Glutamatergic neuron (in vitro differentiated cells): ENCODE measurements at regions not wholly inside any gene's neighbourhood (a gene's known extent, or its start where the extent isn't known, plus 50 kb on each side); places are given as distances from the start of the nearest gene placed in this dataset.

Source experiments
- DNase-seq: peaks from one replicate; pipeline ENCODE4 v3.0.0; 2022
- H3K27ac Mint-ChIP-seq: one replicate; pipeline ENCODE4 v1.8.0; 2020; ENCODE audit warnings: mild to moderate bottlenecking, mixed read lengths, inconsistent platforms; ENCODE audit not compliant: unreplicated experiment
- H3K27me3 Mint-ChIP-seq: one replicate; pipeline ENCODE4 v1.8.0; 2020; ENCODE audit warnings: mild to moderate bottlenecking, moderate library complexity, mixed read lengths, inconsistent platforms; ENCODE audit not compliant: unreplicated experiment
- H3K36me3 Mint-ChIP-seq: one replicate; pipeline ENCODE4 v1.8.0; 2020; ENCODE audit warnings: mild to moderate bottlenecking, mixed read lengths, inconsistent platforms; ENCODE audit not compliant: unreplicated experiment
- H3K4me1 Mint-ChIP-seq: one replicate; pipeline ENCODE4 v1.8.0; 2020; ENCODE audit warnings: mild to moderate bottlenecking, low read depth, mixed read lengths, inconsistent platforms; ENCODE audit not compliant: unreplicated experiment
- H3K4me3 Mint-ChIP-seq: one replicate; pipeline ENCODE4 v1.8.0; 2020; ENCODE audit warnings: mild to moderate bottlenecking, mixed read lengths, inconsistent platforms; ENCODE audit not compliant: unreplicated experiment
- H3K9me3 Mint-ChIP-seq: one replicate; pipeline ENCODE4 v1.8.0; 2020; ENCODE audit warnings: mild to moderate bottlenecking, moderate library complexity, mixed read lengths, inconsistent platforms; ENCODE audit not compliant: unreplicated experiment
- CTCF ChIP-seq: fragments of 200-600 bp; sonication (generic); IDR thresholded peaks from one replicate; pipeline ENCODE4 v1.5.0; 2021; ENCODE audit not compliant: partially characterized antibody, unreplicated experiment

DNA sequence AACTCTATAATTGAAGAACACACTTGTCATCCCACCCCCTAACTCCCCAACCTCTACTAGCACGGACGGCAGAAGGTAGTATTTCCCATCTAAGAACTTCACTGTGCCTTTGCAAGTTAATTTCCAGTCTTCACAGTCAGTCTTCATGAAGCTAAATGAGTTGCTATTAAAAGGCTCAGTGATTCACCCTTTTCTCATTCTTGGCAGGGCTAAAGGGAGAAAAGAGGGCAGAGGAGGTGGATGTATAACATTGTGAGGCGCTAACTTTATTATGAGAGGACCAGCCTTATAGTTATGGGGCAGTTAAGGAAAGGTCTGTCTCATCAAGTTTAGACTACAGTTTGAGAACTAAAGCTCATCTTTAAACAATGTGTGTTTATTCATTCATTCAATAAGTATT is 161.0 kb upstream of the S100G start:
- Mint-ChIP-seq H3K27ac (no peak overlapping the region), H3K4me1 (no peaks in the 10 kb centered on the region), H3K9me3 (no peaks in the 10 kb centered on the region), H3K4me3 (no peak overlapping the region), H3K36me3 (no peaks in the 10 kb centered on the region), H3K27me3 (no peaks in the 10 kb centered on the region)
- no peak for DNase-seq
- no peak for TF ChIP-seq CTCF

DNA sequence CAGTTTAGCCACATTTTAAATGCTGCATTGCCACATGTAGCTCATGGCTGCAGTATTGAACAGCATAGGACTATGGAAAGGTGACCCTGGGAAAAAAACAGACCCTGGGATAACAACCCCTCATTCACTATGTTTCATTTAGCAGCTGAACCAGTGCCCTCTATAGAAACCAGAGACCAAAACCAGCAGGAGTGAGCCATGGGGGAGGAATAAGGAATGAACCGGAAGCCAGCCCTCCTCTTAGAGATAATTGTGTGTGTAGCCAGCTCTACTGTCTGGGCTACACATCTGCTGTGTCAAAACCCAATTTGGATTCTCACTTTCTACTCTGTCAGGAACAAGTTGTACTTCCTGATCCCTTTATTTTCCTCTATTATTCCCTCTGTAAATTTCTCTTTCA is 158.5 kb upstream of the S100G start:
- no peaks in the 10 kb centered on the region for H3K27me3 Mint-ChIP-seq
- no peaks in the 10 kb centered on the region for H3K9me3 Mint-ChIP-seq
- H3K36me3 Mint-ChIP-seq = no peaks in the 10 kb centered on the region
- no peak for TF ChIP-seq CTCF
- H3K27ac Mint-ChIP-seq = no peak overlapping the region
- no peak for DNase-seq
- H3K4me1 Mint-ChIP-seq = no peaks in the 10 kb centered on the region
- H3K4me3 Mint-ChIP-seq = no peak overlapping the region

GRCh38 chrX:16496175-16496574 is 153.8 kb upstream of the S100G start:
- no peaks in the 10 kb centered on the region for H3K4me1 Mint-ChIP-seq
- no peak overlapping the region for H3K4me3 Mint-ChIP-seq
- no peaks in the 10 kb centered on the region for H3K9me3 Mint-ChIP-seq
- H3K27me3 Mint-ChIP-seq = no peaks in the 10 kb centered on the region
- no peak for DNase-seq
- no peaks in the 10 kb centered on the region for H3K36me3 Mint-ChIP-seq
- TF ChIP-seq CTCF = no peak
- H3K27ac Mint-ChIP-seq = no peak overlapping the region

DNA sequence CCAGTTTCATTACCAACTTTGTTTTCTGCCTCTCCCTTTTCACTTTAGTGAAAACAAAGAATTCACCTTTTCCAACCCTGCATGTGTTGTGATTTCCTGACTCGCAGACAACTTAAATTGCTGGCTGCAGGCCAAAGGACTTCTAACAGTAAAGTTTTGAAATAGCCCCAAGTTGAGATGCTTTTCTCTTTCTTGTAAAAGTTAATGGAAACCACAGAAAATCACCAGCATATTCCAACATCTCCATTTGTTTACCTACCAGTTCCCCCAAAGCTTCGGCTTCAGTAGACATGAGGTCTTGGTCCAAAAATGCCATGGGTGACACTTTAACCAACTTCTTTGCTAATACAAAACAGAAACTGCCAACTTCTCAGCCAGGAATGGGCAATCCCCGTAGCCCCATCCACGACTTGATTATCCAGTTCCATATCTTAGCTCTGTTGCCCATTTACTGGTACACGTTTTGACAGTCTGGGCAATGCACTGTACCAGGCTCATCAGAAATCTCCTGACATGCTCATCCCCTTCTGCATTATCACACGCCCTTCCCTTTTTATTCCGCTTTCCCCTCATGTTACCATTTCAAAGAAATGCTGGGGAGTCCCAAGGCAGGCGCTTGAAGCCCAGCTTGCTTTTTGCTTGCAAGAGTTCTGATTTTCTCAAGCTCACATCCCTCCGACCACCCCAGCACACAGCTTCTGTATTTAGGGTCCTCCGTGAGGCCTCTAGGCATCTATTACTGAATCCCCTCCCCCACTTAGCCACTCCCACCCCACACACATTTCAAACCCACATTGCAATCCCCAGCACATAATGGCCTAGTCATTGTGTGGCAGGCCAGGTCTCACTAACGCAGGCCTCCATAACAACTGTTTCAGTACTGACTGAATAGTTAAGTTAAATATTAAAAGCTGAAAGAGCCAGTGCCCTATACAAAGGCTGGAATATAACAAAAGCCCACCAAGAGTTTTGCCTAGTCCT is 137.9 kb upstream of the S100G start:
- H3K9me3 Mint-ChIP-seq = no peaks in the 10 kb centered on the region
- no peak for TF ChIP-seq CTCF
- no peaks in the 10 kb centered on the region for H3K4me1 Mint-ChIP-seq
- no peak overlapping the region for H3K4me3 Mint-ChIP-seq
- H3K36me3 Mint-ChIP-seq = no peaks in the 10 kb centered on the region
- H3K27me3 Mint-ChIP-seq = peaks cover 4% of the 10 kb centered on the region
- no peak overlapping the region for H3K27ac Mint-ChIP-seq
- no peak for DNase-seq

DNA sequence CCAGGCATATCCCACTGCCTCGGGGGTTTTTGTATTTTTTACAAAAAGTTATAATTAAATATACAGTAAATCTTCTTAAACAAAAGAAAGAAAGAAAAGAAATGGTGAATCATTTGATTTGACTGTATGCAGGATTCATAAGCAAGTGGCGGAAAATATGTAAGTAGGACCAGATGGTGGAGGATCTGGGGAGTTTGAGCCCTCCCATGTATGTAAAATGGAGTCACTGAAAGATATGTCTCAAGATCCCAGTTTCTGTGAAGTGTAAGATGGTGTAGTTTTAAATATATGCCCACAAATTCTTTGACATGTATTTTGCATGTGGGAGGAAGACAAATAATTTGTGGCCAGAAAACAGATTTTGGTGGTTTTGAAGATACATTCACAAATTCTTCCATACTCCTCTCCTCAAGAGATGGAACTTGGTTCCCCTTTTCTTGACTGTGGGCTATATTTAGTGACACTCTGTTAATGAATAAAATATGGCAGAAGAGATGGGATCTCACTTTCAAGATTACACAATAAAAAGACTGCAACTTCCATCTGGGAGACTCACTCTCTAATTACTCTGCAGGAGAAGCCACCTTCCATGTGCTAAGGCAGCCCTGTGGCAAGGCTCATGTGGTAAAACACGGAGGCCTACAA is 133.6 kb upstream of the S100G start:
- peaks cover 3% of the 10 kb centered on the region for H3K27me3 Mint-ChIP-seq
- no peak overlapping the region for H3K4me3 Mint-ChIP-seq
- no peaks in the 10 kb centered on the region for H3K36me3 Mint-ChIP-seq
- no peak for TF ChIP-seq CTCF
- DNase-seq = no peak
- H3K27ac Mint-ChIP-seq = no peak overlapping the region
- H3K4me1 Mint-ChIP-seq = no peaks in the 10 kb centered on the region
- H3K9me3 Mint-ChIP-seq = no peaks in the 10 kb centered on the region
